PC-3 (cell line): ENCODE measurements at regions not wholly inside any gene's neighbourhood (a gene's known extent, or its start where the extent isn't known, plus 50 kb on each side); places are given as distances from the start of the nearest gene placed in this dataset.

Experiments
- ATAC-seq: fragments of 200-7000 bp; cut with Tn5 transposase; 2 replicates; pipeline ENCODE4 v1.9.1; 2020; ENCODE audit warnings: mild to moderate bottlenecking, moderate library complexity
- BruUV-seq: library from RNA; stranded (reverse); fragments of 400-500 nt; replicated peaks from 2 replicates; lab custom pipeline; 2021; lab: Mats Ljungman, UMichigan
- CTCF ChIA-PET: fragments of 300-600 bp; sonication (Branson Sonifier 250); formaldehyde crosslinking; loops from one replicate; lab custom pipeline; 2022; ENCODE audit warnings: antibody characterized with exemption; lab: Charles Lee
- POLR2A ChIA-PET: fragments of 300-600 bp; sonication (Branson Sonifier 250); formaldehyde crosslinking; loops from one replicate; lab custom pipeline; 2022; ENCODE audit warnings: antibody characterized with exemption; ENCODE audit not compliant: unreplicated experiment; lab: Charles Lee
- DNase-seq: peaks from one replicate; pipeline ENCODE4 v3.0.0-alpha.2; 2015
- H2AFZ ChIP-seq: fragments of 300-600 bp; sonication (generic); 2 replicates; pipeline ENCODE4 v1.6.0; 2016; ENCODE audit warnings: antibody characterized with exemption, low read length
- H3F3A ChIP-seq: fragments of 300-600 bp; sonication (generic); one replicate; pipeline ENCODE4 v1.6.0; 2017; ENCODE audit warnings: antibody characterized with exemption, low read length, control low read depth, mild to moderate bottlenecking; ENCODE audit not compliant: unreplicated experiment
- H3K27ac ChIP-seq: fragments of 300-600 bp; sonication (generic); 2 replicates; pipeline ENCODE4 v1.5.1; 2016; ENCODE audit warnings: mild to moderate bottlenecking, low read length
- H3K27me3 ChIP-seq: fragments of 300-600 bp; sonication (generic); 2 replicates; pipeline ENCODE4 v1.6.1; 2016; ENCODE audit warnings: low read length, mixed read lengths
- H3K36me3 ChIP-seq: fragments of 300-600 bp; sonication (generic); 2 replicates; pipeline ENCODE4 v1.6.1; 2016; ENCODE audit warnings: low read depth, mixed run types, low read length, mixed read lengths
- H3K4me1 ChIP-seq: fragments of 300-600 bp; sonication (generic); 2 replicates; pipeline ENCODE4 v1.5.1; 2016; ENCODE audit warnings: low read length; ENCODE audit not compliant: insufficient read depth
- H3K4me2 ChIP-seq: fragments of 300-600 bp; sonication (generic); 2 replicates; pipeline ENCODE4 v1.6.0; 2016; ENCODE audit warnings: low read length
- H3K4me3 ChIP-seq: fragments of 300-600 bp; sonication (generic); 2 replicates; pipeline ENCODE4 v1.5.1; 2016; ENCODE audit warnings: mild to moderate bottlenecking, low read length, mixed read lengths
- H3K79me2 ChIP-seq: fragments of 300-600 bp; sonication (generic); 2 replicates; pipeline ENCODE4 v1.6.1; 2017; ENCODE audit warnings: low read length, mixed read lengths
- H3K9ac ChIP-seq: fragments of 300-600 bp; sonication (generic); 2 replicates; pipeline ENCODE4 v1.6.0; 2016; ENCODE audit warnings: mild to moderate bottlenecking, low read length
- H3K9me2 ChIP-seq: fragments of 300-600 bp; sonication (generic); replicated peaks from 2 replicates; pipeline ENCODE4 v1.6.1; 2016; ENCODE audit warnings: mixed run types, low read length, mixed read lengths
- H3K9me3 ChIP-seq: fragments of 300-600 bp; sonication (generic); 2 replicates; pipeline ENCODE4 v1.6.1; 2016; ENCODE audit warnings: low read length, mixed read lengths
- H4K20me1 ChIP-seq: fragments of 300-600 bp; sonication (generic); 2 replicates; pipeline ENCODE4 v1.6.1; 2016; ENCODE audit warnings: low read length, mixed read lengths
- EZH2 ChIP-seq: fragments of 300-600 bp; sonication (generic); IDR thresholded peaks from one replicate; pipeline ENCODE4 v1.6.1; 2017; ENCODE audit warnings: antibody characterized with exemption, mild to moderate bottlenecking, low read length; ENCODE audit not compliant: unreplicated experiment
- EZH2phosphoT487 ChIP-seq: fragments of 300-600 bp; sonication (generic); IDR thresholded peaks from 2 replicates; pipeline ENCODE4 v1.6.1; 2018; ENCODE audit warnings: mild to moderate bottlenecking, antibody characterized with exemption, low read length, borderline replicate concordance
- intact Hi-C: fragments of 100-400 bp; cut with micrococcal nuclease; formaldehyde crosslinking; loops from 2 replicates; pipeline ENCODE4 v1.9.0; 2023
- TF ChIP-seq, protein P1 (sequence below): fragments of 300-600 bp; sonication (generic); conservative IDR thresholded peaks from 2 replicates; pipeline ENCODE4 v1.5.1; 2017; ENCODE audit warnings: antibody characterized with exemption, low read depth, mild to moderate bottlenecking, low read length

DNA sequence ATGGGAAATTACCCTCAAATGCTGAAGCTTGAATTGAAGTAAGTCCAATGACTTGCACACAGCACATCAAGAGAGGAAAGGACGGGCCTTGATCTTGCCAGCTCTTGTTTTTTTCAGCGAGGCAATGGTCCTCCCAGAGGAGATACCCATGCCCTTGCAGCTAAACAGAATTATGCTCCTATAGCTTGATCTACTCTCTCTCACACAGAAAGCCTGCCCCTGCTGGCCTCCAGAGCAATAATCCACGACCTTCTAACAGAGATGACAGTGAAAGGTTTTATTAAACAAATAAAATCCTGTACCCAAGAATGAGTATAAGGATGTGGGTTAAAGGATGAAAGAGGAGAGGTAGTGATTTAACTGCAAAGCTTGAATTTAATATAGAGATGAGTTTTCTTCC lies 268.0 kb downstream of the ADRA2A start:
- H3K4me1 ChIP-seq, result no peaks in the 10 kb centered on the region
- no peaks in the 10 kb centered on the region for H3F3A ChIP-seq
- H3K79me2 ChIP-seq, result no peaks in the 10 kb centered on the region
- intact Hi-C loops, result no loop called here
- ATAC-seq (no peak), DNase-seq (no peak)
- BruUV-seq, result no TSS peak
- H4K20me1 ChIP-seq, result no peaks in the 10 kb centered on the region
- ChIA-PET POLR2A (no interaction called here), CTCF (interaction anchor here (0.6 kb wide), 1 partner anchor 1344 kb away, joined by 3 read pairs; no protein-coding TSS in a partner anchor)
- H2AFZ ChIP-seq, result no peak overlapping the region
- no peak overlapping the region for H3K4me2 ChIP-seq
- H3K9me2 ChIP-seq, result no peaks in the 10 kb centered on the region
- H3K27ac ChIP-seq, result no peak overlapping the region
- no peaks in the 10 kb centered on the region for H3K9me3 ChIP-seq
- H3K36me3 ChIP-seq, result no peaks in the 10 kb centered on the region
- no peak for TF ChIP-seq EZH2phosphoT487
- TF ChIP-seq, protein P1, sequence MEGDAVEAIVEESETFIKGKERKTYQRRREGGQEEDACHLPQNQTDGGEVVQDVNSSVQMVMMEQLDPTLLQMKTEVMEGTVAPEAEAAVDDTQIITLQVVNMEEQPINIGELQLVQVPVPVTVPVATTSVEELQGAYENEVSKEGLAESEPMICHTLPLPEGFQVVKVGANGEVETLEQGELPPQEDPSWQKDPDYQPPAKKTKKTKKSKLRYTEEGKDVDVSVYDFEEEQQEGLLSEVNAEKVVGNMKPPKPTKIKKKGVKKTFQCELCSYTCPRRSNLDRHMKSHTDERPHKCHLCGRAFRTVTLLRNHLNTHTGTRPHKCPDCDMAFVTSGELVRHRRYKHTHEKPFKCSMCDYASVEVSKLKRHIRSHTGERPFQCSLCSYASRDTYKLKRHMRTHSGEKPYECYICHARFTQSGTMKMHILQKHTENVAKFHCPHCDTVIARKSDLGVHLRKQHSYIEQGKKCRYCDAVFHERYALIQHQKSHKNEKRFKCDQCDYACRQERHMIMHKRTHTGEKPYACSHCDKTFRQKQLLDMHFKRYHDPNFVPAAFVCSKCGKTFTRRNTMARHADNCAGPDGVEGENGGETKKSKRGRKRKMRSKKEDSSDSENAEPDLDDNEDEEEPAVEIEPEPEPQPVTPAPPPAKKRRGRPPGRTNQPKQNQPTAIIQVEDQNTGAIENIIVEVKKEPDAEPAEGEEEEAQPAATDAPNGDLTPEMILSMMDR, result no peak; the same call in 1 of the 2 replicates
- no peak for TF ChIP-seq EZH2
- H3K4me3 ChIP-seq, result no peak overlapping the region
- H3K27me3 ChIP-seq, result no peaks in the 10 kb centered on the region
- no peak overlapping the region for H3K9ac ChIP-seq

DNA sequence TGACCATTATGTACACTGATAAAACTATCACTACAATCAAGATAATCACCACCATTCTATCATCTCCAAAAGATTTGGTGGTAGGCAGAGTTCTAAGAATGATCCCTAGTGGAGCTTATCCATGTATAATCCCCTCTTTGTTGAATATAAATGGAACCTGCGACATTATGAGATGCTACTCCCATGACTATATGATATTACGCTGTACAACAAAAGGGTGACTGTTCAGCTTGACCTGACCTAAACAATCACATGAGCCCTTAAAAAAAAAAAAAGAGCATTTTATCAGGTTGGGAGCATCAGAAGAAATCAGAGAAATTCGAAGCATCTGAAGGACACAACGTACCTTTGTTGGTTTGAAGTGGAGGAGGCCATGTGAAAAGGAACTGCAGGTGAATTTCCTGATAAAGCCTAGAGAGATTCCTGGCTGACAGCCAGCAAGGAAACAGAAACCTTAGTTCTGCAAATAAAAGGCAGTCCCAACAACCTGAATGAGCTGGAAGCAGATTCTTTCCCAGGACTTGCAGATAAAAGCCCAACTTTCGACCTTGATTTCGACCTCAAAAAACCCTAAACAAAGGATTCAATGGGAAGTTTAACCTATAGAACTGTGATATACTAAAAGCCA lies 270.7 kb downstream of the ADRA2A start:
- no peaks in the 10 kb centered on the region for H3K9me3 ChIP-seq
- intact Hi-C loops, result no loop called here
- POLR2A ChIA-PET, result no interaction called here
- no peak for ATAC-seq
- no peaks in the 10 kb centered on the region for H4K20me1 ChIP-seq
- no peak overlapping the region for H3K4me3 ChIP-seq
- H3K79me2 ChIP-seq, result no peaks in the 10 kb centered on the region
- no peak for DNase-seq
- H3F3A ChIP-seq, result no peaks in the 10 kb centered on the region
- no peak overlapping the region for H3K27ac ChIP-seq
- no peak overlapping the region for H3K9ac ChIP-seq
- BruUV-seq, result no TSS peak
- no peaks in the 10 kb centered on the region for H3K36me3 ChIP-seq
- no peaks in the 10 kb centered on the region for H3K4me1 ChIP-seq
- H3K4me2 ChIP-seq, result no peak overlapping the region
- no peak overlapping the region for H2AFZ ChIP-seq
- H3K27me3 ChIP-seq, result no peaks in the 10 kb centered on the region
- CTCF ChIA-PET, result no interaction called here
- H3K9me2 ChIP-seq, result no peaks in the 10 kb centered on the region
- no peak for TF ChIP-seq EZH2phosphoT487
- TF ChIP-seq EZH2, result no peak
- TF ChIP-seq, protein P1, result no peak

DNA sequence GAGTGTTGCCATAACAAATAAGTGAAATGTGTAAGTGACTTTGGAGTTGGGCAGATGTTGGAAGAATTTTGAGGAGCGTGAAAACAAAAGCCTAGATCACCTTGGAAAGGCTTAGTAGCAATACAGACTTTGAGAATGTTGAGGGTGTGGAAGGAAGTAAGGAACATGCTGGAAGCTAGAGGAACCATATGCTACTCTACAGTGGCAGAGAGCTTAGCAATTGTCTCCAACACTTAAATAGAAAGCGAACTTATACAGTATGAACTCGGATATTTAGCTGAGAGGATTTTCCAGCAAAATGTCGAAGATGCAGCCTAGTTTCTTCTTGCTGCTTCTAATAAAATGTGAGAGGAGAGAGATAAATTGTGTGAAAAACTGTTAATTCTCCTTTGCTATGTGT lies 271.2 kb downstream of the ADRA2A start:
- H3F3A ChIP-seq, result no peaks in the 10 kb centered on the region
- H3K4me2 ChIP-seq, result no peak overlapping the region
- no peak overlapping the region for H3K4me3 ChIP-seq
- no peaks in the 10 kb centered on the region for H3K27me3 ChIP-seq
- ATAC-seq (no peak), DNase-seq (no peak)
- H3K27ac ChIP-seq, result no peak overlapping the region
- H3K79me2 ChIP-seq, result no peaks in the 10 kb centered on the region
- no peaks in the 10 kb centered on the region for H3K9me2 ChIP-seq
- CTCF ChIA-PET, result no interaction called here
- no TSS peak for BruUV-seq
- H2AFZ ChIP-seq, result no peak overlapping the region
- POLR2A ChIA-PET, result no interaction called here
- no peaks in the 10 kb centered on the region for H4K20me1 ChIP-seq
- intact Hi-C loops, result no loop called here
- H3K36me3 ChIP-seq, result no peaks in the 10 kb centered on the region
- no peaks in the 10 kb centered on the region for H3K9me3 ChIP-seq
- no peaks in the 10 kb centered on the region for H3K4me1 ChIP-seq
- TF ChIP-seq, protein P1, result no peak
- TF ChIP-seq EZH2 (no peak), EZH2phosphoT487 (no peak)
- H3K9ac ChIP-seq, result no peak overlapping the region
